ENCODE measurements at regions not wholly inside any gene's neighbourhood (a gene's known extent, or its start where the extent isn't known, plus 50 kb on each side); places are given as distances from the start of the nearest gene placed in this dataset.

- H3K9me3 Mint-ChIP-seq (ENCODE audit: insufficient read depth) = peaks cover 11% of the 10 kb centered on the region
- DNase-seq (no peak), ATAC-seq (no peak)
- ChIA-PET CTCF (no interaction called here), POLR2A (interaction anchor here (0.7 kb wide), 1 partner anchor 13 kb away, joined by 3 read pairs; no protein-coding TSS in a partner anchor)
- no peaks in the 10 kb centered on the region for H3K4me1 Mint-ChIP-seq (ENCODE audit: low read depth)
- H3K4me3 Mint-ChIP-seq = no peak overlapping the region
- no peaks in the 10 kb centered on the region for H3K36me3 Mint-ChIP-seq (ENCODE audit: low read depth)
- no peak overlapping the region for H3K27ac Mint-ChIP-seq
- H3K27me3 Mint-ChIP-seq (ENCODE audit: low read depth) = no peaks in the 10 kb centered on the region
These were observed 413.5 kb upstream of the WWC1 start for GRCh38 chr5:167877924-167878323.

GRCh38 chr5:167880420-167880819, 411.0 kb upstream of the WWC1 start:
- POLR2A ChIA-PET = no interaction called here
- no peaks in the 10 kb centered on the region for H3K36me3 Mint-ChIP-seq (ENCODE audit: low read depth)
- no peak for ATAC-seq
- H3K4me1 Mint-ChIP-seq (ENCODE audit: low read depth) = no peaks in the 10 kb centered on the region
- no peaks in the 10 kb centered on the region for H3K27me3 Mint-ChIP-seq (ENCODE audit: low read depth)
- no peak overlapping the region for H3K27ac Mint-ChIP-seq
- no peak overlapping the region for H3K4me3 Mint-ChIP-seq
- DNase-seq = no peak
- CTCF ChIA-PET = no interaction called here
- H3K9me3 Mint-ChIP-seq (ENCODE audit: insufficient read depth) = peaks cover 2% of the 10 kb centered on the region

GRCh38 chr5:167881041-167881440, 410.4 kb upstream of the WWC1 start:
- CTCF ChIA-PET = no interaction called here
- Mint-ChIP-seq H3K27ac (no peak overlapping the region), H3K4me3 (no peak overlapping the region)

DNA sequence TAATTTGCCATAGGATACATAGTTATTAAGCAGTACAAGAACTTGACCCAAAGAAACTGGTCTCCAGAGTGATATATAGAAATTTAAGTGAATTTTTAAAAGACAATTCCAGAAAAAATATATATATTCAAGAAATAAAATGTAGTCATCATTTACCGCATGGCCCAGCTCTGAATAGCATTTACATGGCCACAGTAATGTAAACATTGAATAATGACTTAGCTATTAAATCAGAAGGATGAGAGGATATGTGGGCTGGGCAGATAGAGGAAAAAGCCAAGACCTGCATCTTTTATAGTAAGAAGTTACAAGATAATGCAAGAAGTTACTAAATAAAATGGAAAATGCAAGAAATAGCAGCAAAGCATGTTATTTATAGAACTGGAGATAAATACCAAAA, 405.2 kb upstream of the WWC1 start:
- Mint-ChIP-seq H3K4me3 (no peak overlapping the region), H3K4me1 (ENCODE audit: low read depth) (no peaks in the 10 kb centered on the region), H3K27ac (no peak overlapping the region), H3K9me3 (ENCODE audit: insufficient read depth) (no peaks in the 10 kb centered on the region), H3K36me3 (ENCODE audit: low read depth) (no peaks in the 10 kb centered on the region), H3K27me3 (ENCODE audit: low read depth) (no peaks in the 10 kb centered on the region)
- no peak for ATAC-seq
- CTCF ChIA-PET = no interaction called here
- no peak for DNase-seq
- POLR2A ChIA-PET = no interaction called here

More at GRCh38 chr5:167881041-167881440, 410.4 kb upstream of the WWC1 start:
- no peaks in the 10 kb centered on the region for H3K4me1 Mint-ChIP-seq (ENCODE audit: low read depth)
- ATAC-seq = no peak
- no peaks in the 10 kb centered on the region for H3K36me3 Mint-ChIP-seq (ENCODE audit: low read depth)
- POLR2A ChIA-PET = no interaction called here
- no peaks in the 10 kb centered on the region for H3K27me3 Mint-ChIP-seq (ENCODE audit: low read depth)
- no peak for DNase-seq
- H3K9me3 Mint-ChIP-seq (ENCODE audit: insufficient read depth) = no peaks in the 10 kb centered on the region

DNA sequence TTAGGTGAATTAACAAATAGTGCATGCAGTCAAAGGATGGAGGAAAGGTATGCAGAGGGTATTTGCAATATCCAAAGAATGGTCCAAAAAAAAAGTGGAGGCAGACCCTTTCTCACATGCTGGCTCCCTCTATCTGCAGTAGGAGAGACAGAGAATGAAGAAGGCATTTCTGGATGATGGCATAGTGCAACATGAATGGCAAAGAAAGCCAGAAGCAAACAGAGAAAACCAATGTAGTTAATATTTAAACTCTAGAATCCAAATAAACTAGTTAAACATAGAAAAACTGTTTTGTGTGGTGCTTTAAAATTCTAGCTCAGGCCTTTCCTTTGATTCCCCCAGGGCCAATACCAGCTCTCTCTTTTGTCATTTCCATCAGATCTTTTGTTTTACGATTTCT, 403.1 kb upstream of the WWC1 start:
- H3K27me3 Mint-ChIP-seq (ENCODE audit: low read depth) = no peaks in the 10 kb centered on the region
- no peaks in the 10 kb centered on the region for H3K9me3 Mint-ChIP-seq (ENCODE audit: insufficient read depth)
- DNase-seq (no peak), ATAC-seq (no peak)
- H3K27ac Mint-ChIP-seq = no peak overlapping the region
- no peaks in the 10 kb centered on the region for H3K36me3 Mint-ChIP-seq (ENCODE audit: low read depth)
- ChIA-PET POLR2A (no interaction called here), CTCF (no interaction called here)
- no peaks in the 10 kb centered on the region for H3K4me1 Mint-ChIP-seq (ENCODE audit: low read depth)
- no peak overlapping the region for H3K4me3 Mint-ChIP-seq

GRCh38 chr5:167889276-167889675, 402.2 kb upstream of the WWC1 start:
- POLR2A ChIA-PET = no interaction called here
- Mint-ChIP-seq H3K36me3 (ENCODE audit: low read depth) (no peaks in the 10 kb centered on the region), H3K27ac (no peak overlapping the region), H3K4me1 (ENCODE audit: low read depth) (no peaks in the 10 kb centered on the region), H3K9me3 (ENCODE audit: insufficient read depth) (no peaks in the 10 kb centered on the region), H3K27me3 (ENCODE audit: low read depth) (no peaks in the 10 kb centered on the region), H3K4me3 (no peak overlapping the region)
- no peak for ATAC-seq
- CTCF ChIA-PET = no interaction called here
- DNase-seq = no peak

DNA sequence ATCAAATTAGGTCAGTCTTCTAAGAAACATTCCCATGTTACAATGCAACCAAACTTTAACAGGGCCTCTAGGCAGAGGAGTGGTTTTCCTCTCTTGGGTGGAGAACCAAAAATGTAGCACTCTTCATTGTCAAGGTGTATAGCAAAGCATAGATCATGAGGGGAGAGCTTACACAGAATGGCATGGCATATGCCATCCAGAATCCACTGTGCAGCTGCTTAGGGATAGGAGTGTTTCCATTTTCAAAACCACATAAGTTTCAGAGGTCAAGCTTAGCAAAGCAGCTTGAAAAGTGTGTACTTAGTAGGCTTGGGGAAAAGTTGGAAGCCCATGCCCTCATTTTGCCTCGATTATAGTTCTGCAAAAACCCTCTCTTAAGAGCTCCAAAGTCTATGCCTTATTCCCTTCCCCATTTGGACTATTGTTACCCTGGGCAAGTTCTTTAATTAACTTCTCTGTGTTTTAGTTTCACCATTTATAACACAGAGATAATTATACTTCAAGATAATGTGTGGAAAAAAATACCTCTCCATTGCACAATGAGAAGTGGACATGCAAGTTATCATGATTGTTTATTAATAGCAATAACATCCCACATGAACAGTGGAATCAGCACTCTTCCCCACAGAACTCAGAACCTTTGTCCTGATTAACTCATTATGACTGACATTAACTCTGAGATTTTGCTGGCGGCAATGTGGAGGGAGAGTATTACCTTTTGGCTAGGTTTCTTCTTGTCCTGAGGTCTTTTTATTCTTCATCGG, 398.9 kb upstream of the WWC1 start:
- no peaks in the 10 kb centered on the region for H3K4me1 Mint-ChIP-seq (ENCODE audit: low read depth)
- no peak overlapping the region for H3K27ac Mint-ChIP-seq
- H3K9me3 Mint-ChIP-seq (ENCODE audit: insufficient read depth) = peaks cover 4% of the 10 kb centered on the region
- DNase-seq (no peak), ATAC-seq (no peak)
- no peaks in the 10 kb centered on the region for H3K36me3 Mint-ChIP-seq (ENCODE audit: low read depth)
- no peaks in the 10 kb centered on the region for H3K27me3 Mint-ChIP-seq (ENCODE audit: low read depth)
- no peak overlapping the region for H3K4me3 Mint-ChIP-seq
- POLR2A ChIA-PET = no interaction called here
- CTCF ChIA-PET = no interaction called here

GRCh38 chr5:167893271-167893670, 398.2 kb upstream of the WWC1 start:
- ATAC-seq = no peak
- no peaks in the 10 kb centered on the region for H3K27me3 Mint-ChIP-seq (ENCODE audit: low read depth)
- no peak overlapping the region for H3K27ac Mint-ChIP-seq
- no peak for DNase-seq
- H3K36me3 Mint-ChIP-seq (ENCODE audit: low read depth) = no peaks in the 10 kb centered on the region
- POLR2A ChIA-PET = no interaction called here
- H3K4me1 Mint-ChIP-seq (ENCODE audit: low read depth) = no peaks in the 10 kb centered on the region
- CTCF ChIA-PET = no interaction called here
- H3K4me3 Mint-ChIP-seq = no peak overlapping the region
- H3K9me3 Mint-ChIP-seq (ENCODE audit: insufficient read depth) = peaks cover 5% of the 10 kb centered on the region

GRCh38 chr5:167894631-167895472, 396.6 kb upstream of the WWC1 start:
- Mint-ChIP-seq H3K27me3 (ENCODE audit: low read depth) (no peaks in the 10 kb centered on the region), H3K36me3 (ENCODE audit: low read depth) (no peaks in the 10 kb centered on the region), H3K9me3 (ENCODE audit: insufficient read depth) (peaks cover 5% of the 10 kb centered on the region), H3K27ac (no peak overlapping the region), H3K4me3 (no peak overlapping the region), H3K4me1 (ENCODE audit: low read depth) (no peaks in the 10 kb centered on the region)
- ChIA-PET CTCF (no interaction called here), POLR2A (no interaction called here)
- DNase-seq (no peak), ATAC-seq (no peak)

DNA sequence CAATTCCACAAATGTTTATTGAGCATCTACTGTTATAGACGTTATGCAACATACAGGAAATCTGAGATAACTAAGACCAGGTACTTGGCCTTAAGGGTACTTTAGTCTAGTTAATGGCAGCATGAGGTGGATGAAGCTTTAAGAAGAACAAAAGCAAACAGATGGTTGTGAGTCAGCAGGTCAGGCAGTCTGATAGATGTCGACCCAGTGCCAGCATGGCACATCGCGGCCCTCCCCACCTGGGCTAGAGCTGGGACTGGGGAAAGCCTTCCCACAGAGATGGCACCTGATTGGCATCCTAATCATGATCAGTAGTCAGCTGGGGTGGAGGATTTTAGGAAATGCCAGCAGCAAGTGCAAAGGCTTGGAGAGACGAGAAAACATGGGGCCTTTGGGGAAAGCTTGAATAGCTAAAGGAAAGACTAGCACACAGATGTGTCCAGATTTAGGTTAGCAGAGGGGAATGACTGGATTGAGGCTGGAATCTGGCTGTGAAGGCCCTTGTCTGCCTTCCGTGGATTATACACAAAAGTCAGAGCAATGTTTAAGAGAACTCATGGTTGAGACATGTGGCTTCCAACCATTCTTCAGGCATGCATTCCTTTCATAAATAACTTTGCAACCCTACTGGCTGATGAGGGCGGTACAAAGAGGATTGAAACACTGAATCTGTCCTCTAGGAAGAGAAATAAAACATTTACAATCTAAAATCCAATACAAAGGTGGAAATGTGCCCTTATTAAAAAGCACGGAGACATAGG, 395.4 kb upstream of the WWC1 start:
- CTCF ChIA-PET = no interaction called here
- ATAC-seq = no peak

GRCh38 chr5:167896814-167897213, 394.6 kb upstream of the WWC1 start:
- peaks cover 5% of the 10 kb centered on the region for H3K9me3 Mint-ChIP-seq (ENCODE audit: insufficient read depth)
- no peak overlapping the region for H3K27ac Mint-ChIP-seq
- H3K4me3 Mint-ChIP-seq = no peak overlapping the region
- ChIA-PET POLR2A (no interaction called here), CTCF (no interaction called here)
- H3K36me3 Mint-ChIP-seq (ENCODE audit: low read depth) = no peaks in the 10 kb centered on the region
- no peaks in the 10 kb centered on the region for H3K27me3 Mint-ChIP-seq (ENCODE audit: low read depth)
- ATAC-seq (no peak), DNase-seq (no peak)
- H3K4me1 Mint-ChIP-seq (ENCODE audit: low read depth) = no peaks in the 10 kb centered on the region

More for the DNA sequence above, 395.4 kb upstream of the WWC1 start:
- H3K4me1 Mint-ChIP-seq (ENCODE audit: low read depth) = no peaks in the 10 kb centered on the region
- POLR2A ChIA-PET = no interaction called here
- no peak overlapping the region for H3K27ac Mint-ChIP-seq
- no peak overlapping the region for H3K4me3 Mint-ChIP-seq
- peaks cover 5% of the 10 kb centered on the region for H3K9me3 Mint-ChIP-seq (ENCODE audit: insufficient read depth)
- H3K27me3 Mint-ChIP-seq (ENCODE audit: low read depth) = no peaks in the 10 kb centered on the region
- DNase-seq = no peak
- H3K36me3 Mint-ChIP-seq (ENCODE audit: low read depth) = no peaks in the 10 kb centered on the region

DNA sequence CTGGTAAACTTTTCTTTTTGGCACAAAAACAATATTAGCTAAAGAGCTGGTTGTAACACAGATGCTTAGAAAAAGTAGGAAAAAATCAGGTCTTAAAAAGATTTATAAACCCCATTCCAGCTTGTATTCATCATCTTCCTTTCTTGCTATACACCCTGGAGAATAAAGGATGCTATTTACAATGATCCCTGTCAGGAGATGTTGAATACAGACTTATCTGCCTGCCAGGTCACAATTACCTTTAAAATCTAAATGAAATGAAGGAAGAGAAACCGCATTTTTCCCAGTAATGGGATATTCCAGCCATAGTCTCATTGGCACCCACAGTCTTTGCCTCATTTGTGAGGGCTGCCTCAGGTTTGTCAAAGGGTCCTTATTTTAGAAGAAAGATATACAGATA, 394.1 kb upstream of the WWC1 start:
- Mint-ChIP-seq H3K4me3 (no peak overlapping the region), H3K27me3 (ENCODE audit: low read depth) (no peaks in the 10 kb centered on the region), H3K4me1 (ENCODE audit: low read depth) (no peaks in the 10 kb centered on the region), H3K36me3 (ENCODE audit: low read depth) (no peaks in the 10 kb centered on the region), H3K9me3 (ENCODE audit: insufficient read depth) (peaks cover 5% of the 10 kb centered on the region), H3K27ac (no peak overlapping the region)
- ATAC-seq (no peak), DNase-seq (no peak)
- POLR2A ChIA-PET = no interaction called here
- CTCF ChIA-PET = no interaction called here

Measured in activated CD8-positive, alpha-beta T cell treated with anti-CD3 and anti-CD28 coated beads, Interleukin-2, amount 10 ng/mL, durations not matched to agents 7 days and 5 days (primary cell).